T47D (cell line): ENCODE measurements at regions not wholly inside any gene's neighbourhood (a gene's known extent, or its start where the extent isn't known, plus 50 kb on each side); places are given as distances from the start of the nearest gene placed in this dataset.

Source experiments
- DNase-seq, 2 experiments: peaks; one replicate each; pipeline versions ENCODE4 v3.0.0 to v3.0.0-alpha.2; 2011 to 2012; ENCODE audit warnings: low read depth in 1 of 2, low spot score in 1 of 2
- JUND ChIP-seq: IDR thresholded peaks from 2 replicates; pipeline ENCODE4 v1.6.1; 2012; ENCODE audit warnings: low read depth
- in situ Hi-C: cut with HindIII; loops from 2 replicates; pipeline ENCODE4 v1.10.0; 2016; ENCODE audit warnings: low sequenced_read_pairs, low pct_unique_long_range_greater_than_20kb

DNA sequence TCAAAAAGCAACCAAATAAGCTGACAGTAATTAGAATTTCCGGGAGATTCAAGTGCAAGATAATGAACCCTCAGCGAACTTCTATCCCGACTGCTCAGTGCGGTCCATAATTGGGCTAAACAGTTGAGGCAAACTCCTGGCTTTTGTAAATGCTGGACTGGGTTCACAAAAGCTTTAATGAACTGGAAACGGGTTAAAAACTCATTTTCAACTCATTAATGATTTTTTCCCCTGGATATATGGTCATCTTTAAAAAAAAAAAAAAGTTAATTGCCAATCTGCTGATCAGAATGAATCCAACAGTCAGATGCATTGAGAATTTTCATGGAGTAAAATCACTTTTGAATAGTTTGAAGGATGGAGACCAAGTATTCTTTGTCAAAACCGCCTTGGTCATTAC, 79.5 kb upstream of the WWC1 start:
- no peak for DNase-seq
- no peak for TF ChIP-seq JUND
- in situ Hi-C loops, result no loop called here

DNA sequence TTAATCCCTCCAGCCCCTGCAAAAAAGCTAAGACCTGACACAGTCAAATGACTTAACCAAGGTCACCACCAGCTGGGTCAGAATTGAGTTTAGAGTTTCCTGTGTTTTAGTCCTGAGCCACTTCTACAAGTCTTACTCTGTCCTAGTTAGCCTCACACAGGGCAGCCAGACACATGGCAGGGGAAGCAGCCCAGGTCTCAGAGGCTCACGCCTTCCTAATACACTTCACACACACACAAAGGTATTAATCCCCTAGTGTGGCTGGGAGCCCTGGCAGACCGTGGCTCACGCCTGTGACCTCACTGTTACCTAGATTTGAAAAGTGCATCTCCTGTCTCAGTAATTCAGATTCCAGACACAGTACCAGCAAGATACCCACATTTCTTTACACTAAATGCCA, 77.4 kb upstream of the WWC1 start:
- in situ Hi-C loops, result no loop called here
- no peak for TF ChIP-seq JUND
- DNase-seq, result no peak

DNA sequence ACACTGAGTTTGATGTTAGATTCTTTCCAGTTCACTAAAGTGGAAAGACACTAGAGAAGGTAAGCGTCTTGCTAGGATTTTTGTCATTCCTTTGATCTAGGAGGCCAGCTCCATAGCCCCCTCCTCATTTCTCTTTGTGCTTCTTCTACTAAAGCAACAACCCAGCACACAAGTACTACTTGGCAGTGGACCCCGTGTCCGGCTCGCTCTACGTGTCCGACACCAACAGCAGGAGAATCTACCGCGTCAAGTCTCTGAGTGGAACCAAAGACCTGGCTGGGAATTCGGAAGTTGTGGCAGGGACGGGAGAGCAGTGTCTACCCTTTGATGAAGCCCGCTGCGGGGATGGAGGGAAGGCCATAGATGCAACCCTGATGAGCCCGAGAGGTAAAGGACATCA, 76.6 kb upstream of the WWC1 start:
- in situ Hi-C loops, result no loop called here
- no peak for TF ChIP-seq JUND
- no peak for DNase-seq

DNA sequence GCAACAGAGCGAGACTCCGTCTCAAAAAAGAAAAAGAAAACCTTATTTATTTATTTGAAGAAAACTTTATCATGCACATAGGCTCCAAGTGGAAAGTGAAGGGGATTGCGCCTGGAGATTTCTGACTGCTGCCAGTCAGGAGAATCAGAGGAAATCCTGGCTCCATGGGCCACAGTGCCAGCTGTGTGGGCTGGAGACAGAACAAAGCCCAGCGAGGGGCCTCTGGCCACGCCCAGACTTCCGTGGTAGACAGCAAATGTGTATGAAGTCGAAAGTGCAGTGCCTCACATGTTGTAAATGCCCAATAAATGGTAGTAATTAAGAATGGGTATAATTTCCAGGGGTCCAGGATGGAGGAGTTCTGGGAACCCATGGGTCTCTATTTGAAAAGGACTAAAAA, 75.8 kb upstream of the WWC1 start:
- in situ Hi-C loops, result no loop called here
- TF ChIP-seq JUND, result no peak
- DNase-seq, result no peak

DNA sequence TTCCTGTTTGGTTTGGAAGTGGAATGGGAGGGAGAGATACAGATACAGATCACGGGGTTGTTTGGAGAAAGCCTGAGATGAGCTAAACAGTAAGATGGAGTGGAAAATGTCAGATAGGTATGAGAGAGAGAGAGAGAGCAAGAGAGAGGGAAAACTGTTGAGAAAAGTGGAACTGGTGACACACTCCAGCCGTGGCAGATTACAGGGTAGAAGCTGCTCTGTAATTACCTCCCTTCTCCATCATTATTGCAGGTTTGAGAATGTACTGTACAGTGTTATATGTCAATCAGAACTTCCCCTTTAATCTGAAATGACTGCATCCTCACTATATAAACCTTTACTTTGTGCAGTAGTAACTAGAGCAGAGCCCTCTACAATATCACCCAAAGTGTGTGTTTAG, 74.5 kb upstream of the WWC1 start:
- DNase-seq, result no peak
- no peak for TF ChIP-seq JUND
- in situ Hi-C loops, result no loop called here

DNA sequence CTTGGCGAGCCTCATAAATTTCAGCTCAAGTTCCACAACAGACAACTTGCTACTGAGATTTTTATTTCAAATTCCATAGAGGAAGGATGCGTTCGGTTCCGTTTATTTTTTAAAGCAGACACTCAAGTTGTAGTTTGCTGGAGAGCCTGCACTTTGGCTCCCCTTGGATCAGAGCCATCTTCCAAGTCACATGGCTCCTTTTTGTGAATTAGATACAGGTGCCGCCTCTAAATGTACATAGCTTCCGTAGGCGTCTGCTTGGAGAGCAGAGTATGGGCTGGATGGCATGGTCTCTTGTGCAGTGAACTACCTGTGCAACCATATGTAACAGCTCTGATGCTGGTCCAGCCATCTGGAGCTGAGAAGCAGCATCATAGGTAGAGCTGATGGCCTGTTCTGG, 73.9 kb upstream of the WWC1 start:
- TF ChIP-seq JUND, result no peak
- in situ Hi-C loops, result no loop called here
- no peak for DNase-seq

DNA sequence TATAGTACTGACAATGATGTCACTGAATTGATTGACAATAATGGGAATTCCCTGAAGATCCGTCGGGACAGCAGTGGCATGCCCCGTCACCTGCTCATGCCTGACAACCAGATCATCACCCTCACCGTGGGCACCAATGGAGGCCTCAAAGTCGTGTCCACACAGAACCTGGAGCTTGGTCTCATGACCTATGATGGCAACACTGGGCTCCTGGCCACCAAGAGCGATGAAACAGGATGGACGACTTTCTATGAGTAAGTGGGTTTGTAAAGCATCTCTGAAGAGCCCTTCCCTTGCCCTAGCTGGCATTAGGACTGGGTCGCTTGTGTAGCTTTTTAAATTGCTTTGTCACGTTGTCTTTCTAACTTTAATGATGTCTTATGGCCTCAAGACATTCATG, 72.7 kb upstream of the WWC1 start:
- in situ Hi-C loops, result no loop called here
- no peak for TF ChIP-seq JUND
- no peak for DNase-seq

DNA sequence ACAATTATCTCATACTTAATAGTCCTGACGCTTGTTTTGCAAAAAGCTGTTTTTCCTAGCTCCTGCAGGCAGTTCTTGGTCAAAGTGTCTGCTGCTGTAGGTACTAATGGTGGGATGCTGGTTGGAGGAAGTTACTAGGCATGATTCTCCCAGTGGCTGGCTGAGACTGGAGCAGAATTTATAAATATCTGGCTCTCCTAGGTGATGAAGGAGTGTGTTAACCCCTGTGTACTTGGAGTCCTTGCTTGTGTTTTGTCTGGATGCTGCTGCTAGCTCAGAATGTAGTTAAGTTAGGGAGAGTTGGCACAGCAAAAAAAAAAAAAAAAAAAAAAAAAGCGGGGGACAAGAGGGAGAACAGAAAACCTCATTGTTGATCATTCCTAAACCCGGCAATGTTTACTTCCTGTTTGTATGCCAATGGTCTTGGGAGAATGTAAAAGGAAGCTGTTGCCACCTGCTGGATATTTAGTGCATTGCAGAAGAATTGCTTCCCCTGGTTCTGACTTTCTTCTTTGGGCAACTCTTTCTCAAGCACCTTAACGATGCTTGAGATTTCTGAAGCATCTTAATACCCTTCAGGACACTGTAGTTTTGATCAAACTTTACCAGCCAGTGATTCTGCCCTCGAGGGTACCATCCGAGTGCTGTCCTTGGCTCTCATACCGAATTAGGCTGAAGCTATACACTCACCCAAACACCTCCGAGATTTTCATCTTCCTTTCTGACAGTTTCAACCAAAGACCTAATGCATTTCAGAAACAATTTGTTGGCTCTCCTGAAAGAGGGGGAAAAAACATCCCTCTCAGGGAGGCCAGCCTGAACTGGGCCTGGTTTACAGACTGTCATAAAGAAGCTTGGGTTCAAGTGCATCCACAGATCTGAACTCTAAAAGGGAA, 71.7 kb upstream of the WWC1 start:
- in situ Hi-C loops, result no loop called here
- peak; percentile 84 to 90 for DNase-seq
- TF ChIP-seq JUND, result no peak

DNA sequence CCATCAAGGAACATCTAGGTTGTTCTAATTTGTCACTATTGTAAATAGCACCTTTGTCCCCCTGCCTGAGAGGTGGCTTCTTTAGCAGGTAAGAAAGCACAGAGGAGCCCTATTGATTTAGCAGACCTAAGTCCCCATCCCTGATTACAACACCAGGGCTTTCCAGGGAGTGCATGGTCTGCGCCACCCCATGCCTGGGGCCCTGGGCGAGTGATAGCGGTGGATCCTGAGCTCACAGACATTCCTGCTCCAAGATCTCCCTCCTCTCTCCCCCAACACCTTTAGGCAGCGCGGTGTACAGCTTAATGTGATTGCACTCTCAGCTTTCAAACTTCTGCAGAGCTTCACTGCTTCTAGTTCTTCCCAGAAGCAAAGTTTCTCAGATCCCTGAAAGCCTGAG, 67.4 kb upstream of the WWC1 start:
- no peak for DNase-seq
- in situ Hi-C loops, result no loop called here
- no peak for TF ChIP-seq JUND

DNA sequence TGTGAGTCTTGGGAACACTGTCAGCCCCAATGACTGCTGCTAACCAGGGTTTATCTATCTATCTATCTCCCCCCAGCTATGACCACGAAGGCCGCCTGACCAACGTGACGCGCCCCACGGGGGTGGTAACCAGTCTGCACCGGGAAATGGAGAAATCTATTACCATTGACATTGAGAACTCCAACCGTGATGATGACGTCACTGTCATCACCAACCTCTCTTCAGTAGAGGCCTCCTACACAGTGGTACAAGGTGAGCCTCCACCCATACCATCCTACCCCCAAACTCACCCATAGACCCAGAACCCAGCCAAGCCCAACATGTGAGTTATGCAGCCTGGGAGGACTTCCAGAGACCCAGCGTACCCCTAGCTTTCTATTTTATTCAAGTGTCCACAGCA, 65.4 kb upstream of the WWC1 start:
- in situ Hi-C loops, result no loop called here
- DNase-seq, result no peak
- no peak for TF ChIP-seq JUND

DNA sequence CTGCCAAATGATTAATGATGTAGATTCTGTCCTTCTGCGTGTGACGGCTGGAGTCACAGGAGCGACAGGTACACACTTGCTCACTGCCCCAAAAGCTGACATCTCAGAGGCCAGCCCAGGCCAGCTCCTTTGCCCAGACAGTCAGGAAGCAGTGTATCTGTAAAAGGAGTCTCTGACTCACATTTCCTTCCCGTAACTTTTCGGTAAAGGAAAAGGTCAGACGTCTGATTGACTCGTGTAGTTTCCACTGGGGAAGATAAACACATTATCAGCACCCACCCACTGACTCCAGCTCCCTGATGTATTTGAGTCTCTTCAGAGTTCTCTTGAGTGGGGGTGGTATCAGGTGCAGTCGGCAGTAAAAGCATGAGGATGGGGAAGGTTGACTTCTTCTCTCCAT, 64.4 kb upstream of the WWC1 start:
- no peak for TF ChIP-seq JUND
- DNase-seq, result no peak
- in situ Hi-C loops, result no loop called here

DNA sequence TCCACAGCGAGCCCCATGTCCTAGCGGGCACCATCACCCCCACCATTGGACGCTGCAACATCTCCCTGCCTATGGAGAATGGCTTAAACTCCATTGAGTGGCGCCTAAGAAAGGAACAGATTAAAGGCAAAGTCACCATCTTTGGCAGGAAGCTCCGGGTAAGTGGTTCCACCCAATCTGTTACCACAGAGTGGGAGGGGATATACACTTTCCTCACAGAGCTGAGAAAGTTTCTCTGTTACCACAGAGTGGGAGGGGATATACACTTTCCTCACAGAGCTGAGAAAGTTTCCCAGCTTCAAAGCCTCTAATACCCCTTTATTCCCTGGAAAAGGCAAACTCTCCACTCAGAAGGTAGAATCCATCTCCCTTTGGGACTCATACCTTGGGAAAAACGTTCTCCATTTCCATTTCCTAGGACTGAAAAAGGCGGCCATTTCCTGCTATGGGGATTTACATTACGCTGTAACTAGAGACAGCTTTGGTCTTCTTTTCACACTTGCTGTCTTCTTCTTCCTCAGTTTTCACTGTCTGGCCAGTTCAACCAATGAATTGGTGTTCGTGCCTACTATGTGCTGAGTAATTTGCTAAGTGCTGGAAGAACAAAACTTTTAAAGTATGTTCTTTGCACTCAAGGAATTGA, 63.4 kb upstream of the WWC1 start:
- TF ChIP-seq JUND, result no peak
- in situ Hi-C loops, result no loop called here
- DNase-seq, result no peak

DNA sequence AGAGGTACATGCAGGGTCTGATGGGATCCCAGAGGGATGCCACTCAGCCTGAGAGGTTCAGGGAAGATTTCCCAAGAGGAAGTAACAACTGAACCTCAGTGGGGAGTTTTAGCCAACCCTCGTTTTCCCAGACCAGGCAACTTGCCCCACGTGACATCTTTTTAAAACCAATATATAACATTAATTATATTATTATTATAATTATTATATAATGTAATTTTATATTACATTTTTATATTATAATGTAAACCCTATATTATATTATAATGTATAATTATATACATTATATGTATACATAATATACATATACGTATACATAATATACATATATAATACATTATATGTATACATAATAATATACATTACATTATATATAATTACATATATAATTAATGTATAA, 62.8 kb upstream of the WWC1 start:
- in situ Hi-C loops, result no loop called here
- no peak for TF ChIP-seq JUND

More for the DNA sequence above, 62.8 kb upstream of the WWC1 start:
- no peak for DNase-seq
